ENCODE measurements at regions not wholly inside any gene's neighbourhood (a gene's known extent, or its start where the extent isn't known, plus 50 kb on each side); places are given as distances from the start of the nearest gene placed in this dataset.

GRCh38 chr3:96538186-96538585 lies 276.2 kb upstream of the EPHA6 start:
- no peak for DNase-seq (ENCODE audit: low read depth in 2 of 2)
- H3K36me3 ChIP-seq (ENCODE audit: control insufficient read depth, insufficient read depth, low read length) = no peaks in the 10 kb centered on the region
- H3K9me3 ChIP-seq (ENCODE audit: control insufficient read depth, insufficient read depth, low read depth, low read length) = no peaks in the 10 kb centered on the region
- TF ChIP-seq CTCF (conservative IDR thresholded peaks at IDR 0.05 in 1 of 2, IDR thresholded peaks at IDR 0.05 in 1 of 2; ENCODE audit: low read depth in 1 of 2, low read length in 2 of 2) (no peak), EZH2 (IDR thresholded peaks at IDR 0.05; ENCODE audit: low read length, missing control alignments) (no peak)
- H3K79me2 ChIP-seq (ENCODE audit: control insufficient read depth, insufficient read depth, low read length) = no peaks in the 10 kb centered on the region
- no peaks in the 10 kb centered on the region for H3K4me1 ChIP-seq (ENCODE audit: control insufficient read depth, extremely low read depth, insufficient read depth, low read length)
- no peaks in the 10 kb centered on the region for H3K27me3 ChIP-seq (ENCODE audit: control insufficient read depth, insufficient read depth, low read length)
- H2AFZ ChIP-seq (ENCODE audit: low read length) = no peak overlapping the region
- H3K9ac ChIP-seq (ENCODE audit: insufficient read depth, low read length) = no peak overlapping the region
- no peak overlapping the region for H3K4me3 ChIP-seq (replicated peaks in 1 of 4; ENCODE audit: control extremely low read depth in 1 of 4, insufficient read depth in 1 of 4, low read depth in 3 of 4, low read length in 4 of 4)
- H3K27ac ChIP-seq (ENCODE audit: insufficient read depth, low read length) = no peak overlapping the region
- H4K20me1 ChIP-seq (ENCODE audit: control insufficient read depth, extremely low read depth, insufficient read depth, low read length) = no peaks in the 10 kb centered on the region
- H3K4me2 ChIP-seq (ENCODE audit: extremely low read depth, insufficient read depth, low read length) = no peak overlapping the region

DNA sequence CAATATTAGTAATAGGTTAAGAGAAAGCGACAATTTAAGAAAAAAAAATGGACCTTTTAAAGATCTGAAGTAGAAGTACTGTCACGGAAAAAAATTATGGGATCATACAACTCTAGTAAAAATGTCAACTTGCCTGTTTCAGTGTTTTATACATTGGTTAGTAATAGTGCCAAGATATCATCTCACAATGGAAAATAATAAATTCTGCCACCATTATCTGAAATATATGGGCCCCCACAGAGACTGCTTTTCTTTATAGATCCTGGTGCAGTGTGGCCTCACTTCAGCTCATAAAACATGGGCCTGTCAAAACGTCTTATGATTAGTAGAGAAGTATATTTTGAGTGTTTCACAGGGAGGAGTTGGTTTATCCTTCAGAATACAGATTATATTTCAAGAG lies 266.3 kb upstream of the EPHA6 start:
- TF ChIP-seq CTCF (conservative IDR thresholded peaks at IDR 0.05 in 1 of 2, IDR thresholded peaks at IDR 0.05 in 1 of 2; ENCODE audit: low read depth in 1 of 2, low read length in 2 of 2) (no peak), EZH2 (IDR thresholded peaks at IDR 0.05; ENCODE audit: low read length, missing control alignments) (no peak)
- Histone ChIP-seq H3K4me1 (ENCODE audit: control insufficient read depth, extremely low read depth, insufficient read depth, low read length) (no peaks in the 10 kb centered on the region), H3K36me3 (ENCODE audit: control insufficient read depth, insufficient read depth, low read length) (no peaks in the 10 kb centered on the region), H3K27ac (ENCODE audit: insufficient read depth, low read length) (no peak overlapping the region), H3K79me2 (ENCODE audit: control insufficient read depth, insufficient read depth, low read length) (no peaks in the 10 kb centered on the region), H4K20me1 (ENCODE audit: control insufficient read depth, extremely low read depth, insufficient read depth, low read length) (no peaks in the 10 kb centered on the region), H3K9ac (ENCODE audit: insufficient read depth, low read length) (no peak overlapping the region), H2AFZ (ENCODE audit: low read length) (no peak overlapping the region), H3K4me3 (replicated peaks in 1 of 4; ENCODE audit: control extremely low read depth in 1 of 4, insufficient read depth in 1 of 4, low read depth in 3 of 4, low read length in 4 of 4) (no peak overlapping the region), H3K4me2 (ENCODE audit: extremely low read depth, insufficient read depth, low read length) (no peak overlapping the region), H3K27me3 (ENCODE audit: control insufficient read depth, insufficient read depth, low read length) (no peaks in the 10 kb centered on the region), H3K9me3 (ENCODE audit: control insufficient read depth, insufficient read depth, low read depth, low read length) (no peaks in the 10 kb centered on the region)
- no peak for DNase-seq (ENCODE audit: low read depth in 2 of 2)

GRCh38 chr3:96576935-96577334 lies 237.5 kb upstream of the EPHA6 start:
- Histone ChIP-seq H4K20me1 (ENCODE audit: control insufficient read depth, extremely low read depth, insufficient read depth, low read length) (no peaks in the 10 kb centered on the region), H3K4me1 (ENCODE audit: control insufficient read depth, extremely low read depth, insufficient read depth, low read length) (no peaks in the 10 kb centered on the region), H3K27me3 (ENCODE audit: control insufficient read depth, insufficient read depth, low read length) (no peaks in the 10 kb centered on the region), H3K9me3 (ENCODE audit: control insufficient read depth, insufficient read depth, low read depth, low read length) (no peaks in the 10 kb centered on the region), H3K79me2 (ENCODE audit: control insufficient read depth, insufficient read depth, low read length) (no peaks in the 10 kb centered on the region), H2AFZ (ENCODE audit: low read length) (no peak overlapping the region), H3K36me3 (ENCODE audit: control insufficient read depth, insufficient read depth, low read length) (no peaks in the 10 kb centered on the region), H3K4me3 (replicated peaks in 1 of 4; ENCODE audit: control extremely low read depth in 1 of 4, insufficient read depth in 1 of 4, low read depth in 3 of 4, low read length in 4 of 4) (no peak overlapping the region), H3K4me2 (ENCODE audit: extremely low read depth, insufficient read depth, low read length) (no peak overlapping the region), H3K9ac (ENCODE audit: insufficient read depth, low read length) (no peak overlapping the region), H3K27ac (ENCODE audit: insufficient read depth, low read length) (no peak overlapping the region)
- TF ChIP-seq EZH2 (IDR thresholded peaks at IDR 0.05; ENCODE audit: low read length, missing control alignments) (no peak), CTCF (conservative IDR thresholded peaks at IDR 0.05 in 1 of 2, IDR thresholded peaks at IDR 0.05 in 1 of 2; ENCODE audit: low read depth in 1 of 2, low read length in 2 of 2) (no peak)
- DNase-seq (ENCODE audit: low read depth in 2 of 2) = no peak
